NCI-H1930 (cell line): ENCODE measurements at regions not wholly inside any gene's neighbourhood (a gene's known extent, or its start where the extent isn't known, plus 50 kb on each side); places are given as distances from the start of the nearest gene placed in this dataset.

Experiments
- DNase-seq, 2 experiments: peaks; one replicate each; lab custom pipeline; 2025; lab: John Stamatoyannopoulos, UW

DNA sequence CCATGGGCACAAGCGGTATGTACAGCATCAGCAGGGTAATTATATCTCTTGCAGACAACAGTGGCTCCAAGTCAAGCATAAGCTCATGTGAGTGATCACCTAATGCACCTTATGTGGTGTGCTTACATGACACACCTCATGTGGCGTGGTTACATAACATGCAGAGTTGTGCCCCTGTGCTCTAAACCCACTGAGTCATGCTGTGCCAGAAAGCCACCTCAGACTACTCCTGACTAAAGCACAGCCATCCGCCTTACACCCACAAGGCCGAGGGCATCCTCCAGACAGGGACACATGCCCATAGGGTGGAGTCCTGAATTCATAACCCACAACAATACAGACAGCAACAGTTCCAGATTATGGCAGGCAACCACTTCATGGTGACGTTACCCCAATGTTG lies 163.7 kb upstream of the SLC30A5 start:
- no peak for DNase-seq

DNA sequence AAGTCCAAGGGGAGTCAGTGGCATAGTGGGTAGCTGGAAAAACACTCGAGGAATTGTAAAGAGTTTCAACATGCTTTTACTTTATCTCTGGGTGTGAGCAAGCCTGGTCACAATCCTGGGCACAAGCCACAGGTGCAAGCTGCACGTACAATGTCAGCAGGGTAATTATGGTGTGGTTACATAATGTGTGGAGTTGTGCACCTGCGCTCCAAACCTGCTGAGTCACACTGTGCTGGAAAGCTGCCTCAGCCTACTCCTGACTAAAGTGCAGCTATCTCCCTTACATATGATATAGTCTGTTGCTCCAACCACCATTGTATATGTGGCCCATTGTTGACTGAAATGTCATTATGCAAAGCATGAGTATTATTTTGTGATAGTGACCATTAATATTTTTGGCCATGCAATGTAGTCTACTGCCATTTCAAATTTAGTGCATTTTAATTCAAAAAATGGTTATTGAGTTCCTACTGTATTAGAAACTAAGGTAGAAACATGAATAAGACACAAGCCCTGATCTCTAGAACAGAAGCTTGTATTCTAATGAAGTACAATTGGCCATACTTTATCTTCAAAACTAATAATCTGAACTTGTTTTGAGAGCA lies 160.9 kb upstream of the SLC30A5 start:
- no peak for DNase-seq

DNA sequence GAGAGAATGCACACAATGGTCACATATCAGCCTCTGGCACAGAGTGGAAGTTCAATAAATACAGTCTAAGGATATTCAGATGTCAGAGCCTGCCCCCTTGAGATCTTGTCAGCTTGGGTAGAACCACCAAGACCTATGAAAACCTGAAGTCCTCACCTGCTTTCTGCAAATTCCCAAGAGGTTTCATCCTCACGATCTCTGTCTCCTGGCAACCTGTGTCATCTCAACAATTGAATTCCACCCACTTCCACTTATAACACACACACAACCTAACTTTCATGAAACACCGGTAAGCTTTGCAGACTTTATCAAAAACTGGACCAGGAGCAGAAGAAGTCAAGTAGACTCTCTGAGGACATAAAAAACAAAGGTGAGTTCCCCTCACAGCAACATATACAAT lies 151.6 kb upstream of the SLC30A5 start:
- no peak for DNase-seq

DNA sequence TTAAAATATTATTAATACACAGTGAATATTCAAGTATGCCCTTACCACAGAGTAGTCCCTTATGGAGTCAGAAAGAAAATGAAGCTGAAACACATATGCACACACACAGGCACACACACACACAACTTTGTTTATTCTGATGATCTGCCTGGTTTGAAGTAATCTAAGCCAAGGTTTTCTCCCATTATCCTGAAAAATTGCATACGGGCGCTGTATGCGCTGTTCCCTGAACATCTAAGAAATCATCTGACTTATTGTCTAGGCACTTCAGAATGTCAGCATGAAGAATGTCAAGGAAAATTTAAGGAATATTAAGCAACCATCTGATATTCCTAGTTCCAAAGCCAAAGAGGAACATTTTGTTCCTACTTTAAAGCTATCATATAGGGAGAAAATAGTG lies 147.1 kb upstream of the SLC30A5 start:
- DNase-seq: no peak

DNA sequence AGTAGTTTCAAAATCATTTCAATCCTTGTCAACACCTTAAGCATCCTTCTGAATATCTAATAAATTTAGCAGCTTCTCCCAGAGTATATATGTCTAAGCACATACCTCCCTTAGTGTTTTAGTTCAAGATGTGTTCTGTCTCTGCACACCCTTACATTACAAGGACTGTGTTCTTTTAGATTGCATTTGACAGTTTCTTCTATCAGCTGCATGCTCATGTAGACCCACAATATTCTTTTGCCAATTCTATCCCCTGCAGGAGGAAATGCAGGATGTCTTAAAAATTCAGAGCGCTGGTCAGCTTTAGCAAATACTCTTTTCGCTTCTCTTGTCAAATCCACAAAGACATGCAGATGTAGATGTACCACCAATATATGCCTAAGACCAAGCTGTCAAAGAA lies 145.8 kb upstream of the SLC30A5 start:
- DNase-seq: no peak

DNA sequence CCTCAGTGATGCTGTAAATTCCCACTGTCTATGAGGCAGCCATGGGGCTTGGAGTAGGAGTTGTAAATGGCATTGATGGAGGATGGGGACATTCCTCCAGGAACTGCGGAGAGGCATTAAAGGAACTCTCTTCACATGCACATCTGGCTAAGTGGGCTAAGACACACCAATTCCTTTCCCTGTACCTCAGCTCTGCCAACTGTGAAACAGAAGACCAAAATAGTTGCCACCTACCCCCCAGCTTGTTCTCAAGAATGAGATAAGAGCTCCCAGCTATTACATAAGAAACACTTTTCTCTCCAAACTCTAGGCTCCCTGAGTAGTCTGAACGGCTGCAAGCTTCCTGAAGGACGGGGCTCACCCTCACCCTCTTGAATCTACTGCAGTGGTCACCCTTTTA lies 144.6 kb upstream of the SLC30A5 start:
- DNase-seq: no peak

DNA sequence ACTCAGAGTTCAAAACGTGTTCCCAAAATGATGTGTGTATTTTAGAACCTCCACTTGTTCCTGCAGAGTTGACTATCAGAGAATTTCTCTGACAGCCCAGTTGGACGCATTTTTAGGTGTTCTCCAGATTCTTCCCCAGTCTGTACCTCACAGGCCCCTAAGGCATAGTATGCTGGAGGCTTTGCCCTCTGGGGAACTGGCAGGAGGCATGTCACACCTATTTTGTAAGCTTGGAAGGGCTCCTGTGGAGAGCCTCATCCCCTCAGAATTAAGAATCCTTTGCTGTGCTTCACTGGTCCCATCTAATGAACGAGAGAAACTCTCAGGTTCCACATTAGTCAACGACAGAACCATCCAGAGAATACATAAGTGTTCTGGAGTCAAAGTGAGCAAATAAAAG lies 144.1 kb upstream of the SLC30A5 start:
- DNase-seq: no peak

DNA sequence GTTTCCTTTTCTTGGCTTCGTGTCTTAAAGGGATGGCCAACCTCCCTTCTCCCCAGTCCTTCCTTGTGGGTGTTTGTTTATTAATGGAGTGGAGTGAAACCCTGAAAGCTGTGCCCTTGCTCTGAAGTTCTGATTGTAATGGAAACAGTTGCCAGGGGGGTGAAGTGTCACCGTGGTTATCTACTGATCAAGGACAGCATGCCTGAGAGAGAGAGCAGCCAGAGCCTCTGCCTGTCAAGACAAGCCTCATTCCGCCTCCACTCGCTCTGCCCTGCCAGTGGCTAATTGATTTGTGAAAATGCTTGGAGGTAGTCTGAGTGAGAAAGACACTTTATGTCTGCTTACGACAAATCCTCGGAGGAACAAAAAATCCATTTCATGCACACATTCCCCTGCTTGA lies 143.7 kb upstream of the SLC30A5 start:
- no peak for DNase-seq

DNA sequence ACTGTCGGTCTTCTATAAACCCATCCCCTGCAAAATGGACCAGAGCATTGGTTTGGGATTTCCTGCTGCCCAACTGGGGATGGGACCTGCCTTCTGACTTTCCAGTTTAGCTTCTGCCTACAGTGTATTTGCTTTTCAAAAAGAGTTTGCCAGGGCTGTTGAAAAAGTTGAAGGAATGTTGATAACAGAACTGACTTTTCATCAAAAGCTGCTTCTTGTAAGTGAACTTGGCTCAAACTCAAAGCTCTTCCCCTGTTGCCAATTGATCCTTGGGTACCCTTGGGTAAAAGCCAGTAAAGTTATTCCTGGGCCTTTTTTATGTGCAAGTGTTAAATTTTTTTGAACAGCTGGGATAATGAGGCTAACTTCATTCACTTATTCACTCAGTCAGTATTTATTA lies 142.9 kb upstream of the SLC30A5 start:
- no peak for DNase-seq

DNA sequence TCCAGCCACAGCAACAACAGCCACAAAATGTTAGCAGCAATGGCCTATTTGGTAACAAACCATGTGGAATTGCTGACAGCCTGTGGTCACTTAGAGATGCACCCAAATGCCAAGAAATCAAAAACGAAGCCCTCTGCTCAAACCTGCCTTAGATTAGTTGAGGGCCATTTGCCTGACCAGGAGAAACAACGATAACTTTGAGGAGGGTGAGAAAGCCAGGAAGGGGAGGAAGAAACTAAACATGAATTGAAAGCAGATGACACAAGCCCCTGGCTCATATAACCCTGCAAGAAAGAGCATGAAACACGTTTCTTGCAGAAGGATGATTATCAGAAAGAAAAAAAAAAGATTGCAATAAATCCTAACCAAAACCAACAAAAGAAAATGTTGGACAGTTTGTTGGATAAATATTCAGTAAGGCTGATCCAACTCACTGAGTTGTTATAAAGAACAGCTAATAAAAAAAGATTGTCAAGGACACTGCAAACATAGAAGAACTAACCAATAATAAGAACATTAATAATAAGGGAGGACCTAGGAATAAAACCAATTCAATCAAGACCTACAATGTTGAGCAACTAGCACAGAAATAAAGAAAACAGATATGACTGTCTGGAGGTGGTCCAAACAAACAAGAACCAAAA lies 140.5 kb upstream of the SLC30A5 start:
- DNase-seq: no peak

DNA sequence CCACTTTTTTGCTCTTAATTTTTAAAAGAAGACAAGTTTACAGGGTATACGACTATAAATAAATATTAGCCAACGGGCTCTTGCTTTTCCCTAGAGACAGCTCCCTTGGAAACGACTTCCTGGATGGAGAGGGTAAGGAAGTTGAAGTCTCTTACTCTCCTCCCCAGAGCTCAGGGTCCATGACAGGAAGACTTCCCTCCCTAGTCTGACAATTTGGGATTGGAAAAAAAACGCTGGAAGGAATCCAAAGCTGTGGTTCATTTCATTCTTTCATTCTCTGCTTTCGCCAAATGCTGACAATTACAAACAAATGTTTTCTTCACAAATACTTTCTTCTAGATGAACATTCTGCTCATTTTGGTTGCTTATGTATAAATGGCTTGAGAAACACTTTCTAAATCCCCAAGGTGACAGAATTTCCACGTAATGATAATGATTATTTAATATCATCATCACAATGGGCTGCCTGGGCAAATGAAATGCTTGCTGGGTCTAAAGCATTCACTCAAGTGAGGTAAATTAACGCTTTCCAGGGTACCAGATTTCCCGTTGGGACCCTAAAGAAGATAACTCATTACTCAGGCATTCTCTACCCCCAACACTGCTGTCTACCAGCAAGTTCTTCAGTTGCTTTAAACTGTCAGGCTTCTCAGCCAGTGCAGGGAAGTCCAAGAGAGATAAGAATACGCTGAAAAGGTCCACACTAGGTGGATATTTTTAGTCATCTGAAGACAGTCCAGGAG lies 139.8 kb upstream of the SLC30A5 start:
- DNase-seq: no peak

DNA sequence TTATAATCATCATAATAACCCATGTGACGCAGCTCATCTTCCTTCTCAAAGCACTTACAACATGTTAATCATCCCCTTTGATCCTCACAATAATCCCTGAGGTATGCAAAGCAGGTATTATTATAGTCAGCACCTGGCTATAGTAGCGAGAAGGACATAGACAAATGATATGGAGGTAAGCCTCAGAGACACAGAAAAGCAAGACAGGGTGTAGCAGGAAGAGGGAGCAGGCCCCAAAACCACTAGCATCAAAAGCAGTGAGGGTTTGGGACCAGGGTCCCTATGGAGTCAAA lies 139.2 kb upstream of the SLC30A5 start:
- DNase-seq: no peak

DNA sequence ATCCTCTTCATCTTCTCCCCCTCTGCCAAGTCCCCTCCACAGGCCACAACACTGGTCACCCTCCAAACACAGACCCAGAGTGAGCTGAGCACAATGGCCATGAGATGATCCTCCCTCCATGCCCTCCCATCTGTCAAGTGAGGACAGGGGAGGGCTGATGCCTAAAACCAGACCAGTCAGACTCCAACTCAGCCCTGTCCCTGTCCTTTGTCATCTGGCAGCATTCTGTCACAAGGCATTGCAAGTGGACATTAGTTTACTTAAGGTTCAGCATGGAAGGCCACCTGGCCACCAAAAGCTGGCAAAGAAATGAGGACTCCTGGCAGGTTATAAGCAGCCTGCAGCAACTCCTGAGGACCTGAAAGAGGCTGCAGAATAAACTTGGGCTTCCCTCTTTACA lies 136.2 kb upstream of the SLC30A5 start:
- DNase-seq: no peak

DNA sequence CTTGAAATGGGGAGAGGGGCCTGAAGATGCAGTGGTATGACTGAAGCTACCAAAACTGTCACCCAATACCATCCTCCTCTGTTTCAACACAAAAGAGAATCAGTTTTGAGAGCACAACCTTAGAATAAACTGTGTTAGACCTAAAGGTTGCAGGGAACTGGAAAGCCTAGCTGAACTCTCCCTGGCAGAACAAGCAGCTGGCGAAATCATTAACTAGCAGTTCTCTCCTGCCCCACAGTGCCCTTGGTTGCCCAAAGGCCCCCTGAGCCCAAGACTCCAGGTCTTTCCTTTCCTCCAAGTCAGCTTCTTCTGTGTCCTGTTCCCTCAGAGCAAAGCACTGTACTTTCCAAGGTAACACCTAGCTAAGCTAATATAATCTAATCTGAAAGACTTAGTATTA lies 135.4 kb upstream of the SLC30A5 start:
- DNase-seq: no peak

DNA sequence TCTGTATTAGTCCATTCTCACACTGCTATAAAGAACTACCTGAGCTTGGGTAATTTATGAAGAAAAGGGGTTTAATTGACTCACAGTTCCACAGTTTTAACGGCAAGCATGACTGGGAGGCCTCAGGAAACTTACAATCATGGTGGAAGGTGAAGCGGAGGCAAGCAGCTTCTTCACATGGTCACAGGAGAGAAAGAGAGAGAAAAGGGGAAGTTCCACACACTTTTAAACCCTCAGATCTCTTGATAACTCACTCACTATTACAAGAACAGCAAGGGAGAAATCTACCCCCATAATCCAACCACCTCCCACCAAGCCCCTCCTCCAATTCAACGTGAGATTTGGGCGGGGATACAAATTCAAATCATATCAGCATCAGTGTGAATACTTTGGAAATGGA lies 133.4 kb upstream of the SLC30A5 start:
- DNase-seq: no peak

DNA sequence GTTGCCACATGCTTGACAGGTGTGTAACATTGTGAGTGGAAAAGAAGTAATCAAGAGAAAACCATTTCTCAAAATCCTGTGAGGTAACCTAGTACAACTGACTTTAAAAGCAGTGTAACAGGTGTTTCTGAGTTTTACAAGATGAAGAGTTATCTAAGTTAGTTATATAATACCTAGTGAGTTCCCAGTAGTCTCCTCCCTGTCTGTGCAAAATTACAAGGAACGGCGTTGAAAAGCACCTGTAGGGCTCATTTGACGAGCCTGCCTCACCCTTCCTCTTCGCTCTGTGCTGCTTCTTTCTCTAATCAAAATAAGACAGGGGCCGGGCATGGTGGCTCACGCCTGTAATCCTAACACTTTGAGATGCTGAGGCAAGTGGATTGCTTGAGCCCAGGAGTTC lies 132.9 kb upstream of the SLC30A5 start:
- DNase-seq: no peak

DNA sequence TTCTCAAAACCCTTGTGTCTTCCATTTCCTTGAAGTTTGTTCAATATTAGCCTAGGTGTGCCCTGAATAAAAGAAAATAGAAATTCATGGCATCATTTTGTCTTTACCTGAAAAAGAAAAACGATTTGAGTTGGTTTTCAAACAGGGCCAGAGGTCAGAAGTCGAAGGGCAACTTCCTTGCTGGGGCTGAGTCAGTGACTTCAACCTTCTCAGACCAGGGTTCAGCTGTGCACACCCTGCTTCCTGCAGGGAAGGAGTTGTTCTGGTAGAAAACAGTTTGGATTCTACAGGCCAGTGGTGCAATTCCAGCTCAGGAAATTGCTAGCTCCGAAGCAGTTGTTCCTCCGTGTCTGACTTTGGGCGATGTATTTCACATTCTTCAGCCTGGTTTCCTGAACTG lies 132.1 kb upstream of the SLC30A5 start:
- no peak for DNase-seq

DNA sequence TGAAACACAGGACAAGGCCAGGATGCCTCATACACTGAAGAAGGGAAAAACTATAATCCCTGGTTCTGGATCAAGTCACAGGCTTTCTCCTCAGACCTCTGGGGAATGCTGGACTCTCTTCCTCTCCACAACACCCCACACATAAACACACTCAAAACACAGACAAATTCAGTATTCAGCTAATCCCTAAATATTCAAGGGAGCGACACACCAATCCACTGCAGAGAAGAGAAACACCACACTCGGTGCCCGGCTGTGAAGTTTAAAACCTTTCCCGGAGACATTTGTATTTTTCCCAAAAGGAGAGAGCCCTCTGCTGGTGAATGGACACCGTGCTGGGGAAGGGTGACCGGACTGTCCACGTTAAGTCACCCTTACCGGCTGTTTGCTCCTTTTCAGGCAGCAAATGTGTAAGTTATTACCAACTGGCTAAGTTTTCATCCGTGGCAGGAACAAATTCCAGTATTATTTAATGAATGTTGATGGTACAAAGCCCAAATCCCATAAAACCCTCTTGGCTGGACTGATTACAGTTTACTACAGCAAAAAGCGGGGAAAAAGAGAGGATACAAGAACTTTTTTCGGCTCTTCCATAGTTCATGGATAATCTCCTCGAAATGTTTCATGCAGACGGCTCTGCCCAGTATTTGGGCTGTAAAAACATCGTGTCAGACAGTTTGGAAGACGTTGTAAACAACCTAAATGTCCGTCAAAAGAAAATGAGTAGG lies 130.9 kb upstream of the SLC30A5 start:
- peak; percentile 15 to 18 for DNase-seq

DNA sequence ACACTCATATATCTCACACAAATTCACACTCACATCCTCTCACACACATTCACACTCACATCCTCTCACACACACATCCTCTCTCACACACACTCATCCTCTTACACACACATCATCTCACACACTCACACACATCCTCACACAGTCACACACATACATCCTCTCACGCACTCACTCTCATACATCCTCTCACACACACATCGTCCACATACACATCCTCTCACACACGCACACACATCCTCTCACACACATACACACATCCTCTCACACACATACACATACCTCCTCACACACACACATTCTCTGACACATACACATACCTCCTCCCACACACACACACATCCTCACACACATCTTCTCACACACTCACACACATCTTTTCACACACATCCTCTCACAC lies 129.1 kb upstream of the SLC30A5 start:
- DNase-seq: no peak

DNA sequence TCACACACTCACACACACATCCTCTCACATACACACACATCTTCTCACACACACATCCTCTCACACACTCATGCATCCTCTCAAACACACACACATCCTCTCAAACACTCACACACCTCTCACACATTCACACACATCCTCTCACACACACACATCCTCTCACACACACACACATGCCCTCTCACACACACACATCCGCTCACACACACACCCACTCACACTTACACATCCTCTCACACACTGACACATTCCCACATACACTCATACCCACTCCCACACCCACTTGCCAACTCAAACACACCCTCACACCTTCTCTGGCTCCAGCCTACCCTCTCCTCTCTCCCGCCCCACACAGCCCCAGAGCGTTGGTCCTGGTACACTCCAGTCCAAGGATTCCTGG lies 127.9 kb upstream of the SLC30A5 start:
- no peak for DNase-seq

DNA sequence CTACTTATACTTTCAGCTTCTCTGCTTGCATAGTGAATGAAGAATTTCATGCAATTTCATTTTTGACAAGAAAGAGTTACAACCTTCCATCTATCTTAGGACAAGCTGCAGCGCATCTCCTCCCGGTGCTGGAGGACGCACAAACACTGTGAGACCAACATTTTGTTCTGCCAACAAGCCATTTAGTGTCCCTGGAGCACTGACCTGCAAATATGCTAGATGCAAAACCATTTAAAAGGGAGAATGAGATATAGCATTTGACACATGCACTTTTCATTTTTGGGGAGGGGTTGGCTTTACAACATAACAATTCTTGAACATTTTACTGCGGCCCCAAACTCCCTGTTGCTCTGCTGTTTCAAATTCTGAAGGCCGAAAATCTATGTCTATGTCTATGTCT lies 127.2 kb upstream of the SLC30A5 start:
- DNase-seq: no peak

DNA sequence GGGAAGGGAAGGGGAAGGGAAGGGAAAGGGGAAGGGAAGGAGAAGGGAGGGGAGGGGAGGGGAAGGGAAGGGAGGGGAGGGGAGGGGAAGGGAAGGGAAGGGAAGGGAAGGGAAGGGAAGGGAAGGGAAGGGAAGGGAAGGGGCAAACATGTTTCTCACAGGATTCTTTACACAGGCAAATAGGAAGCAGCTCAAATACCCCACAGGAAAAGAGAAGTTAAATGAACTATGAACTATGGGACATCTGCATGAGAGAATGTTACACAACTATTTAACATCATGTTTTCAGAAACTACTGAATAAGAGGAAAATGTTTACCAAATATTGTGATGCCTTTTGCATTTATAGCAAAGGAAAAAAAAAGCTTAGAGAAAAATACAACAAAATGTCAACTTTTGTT lies 125.4 kb upstream of the SLC30A5 start:
- no peak for DNase-seq

DNA sequence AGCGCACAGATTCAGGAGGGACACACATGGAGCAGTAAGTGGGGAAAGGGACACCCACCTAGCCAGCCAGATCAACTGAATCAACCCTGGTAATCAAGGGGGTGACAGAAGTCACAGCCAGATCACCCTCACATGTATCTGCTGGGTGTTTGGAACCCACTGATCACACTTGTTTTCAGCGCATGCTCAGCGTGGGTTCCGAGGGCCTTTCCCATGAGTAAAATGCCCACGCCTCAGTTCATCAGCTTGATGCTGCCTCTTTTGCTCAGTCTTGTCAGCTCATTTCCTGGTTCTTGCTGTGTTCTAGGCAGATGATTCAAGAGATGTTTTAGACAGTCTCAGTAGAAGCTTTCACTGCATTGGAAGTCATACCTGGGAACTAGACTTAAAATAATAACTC lies 123.2 kb upstream of the SLC30A5 start:
- no peak for DNase-seq
